Suppressor macrophage treated with lipopolysaccharide for 1 hour (primary cell): ENCODE measurements at regions not wholly inside any gene's neighbourhood (a gene's known extent, or its start where the extent isn't known, plus 50 kb on each side); places are given as distances from the start of the nearest gene placed in this dataset.

ENCODE experiments used
- DNase-seq, 3 donors: peaks; one replicate each; pipeline ENCODE4 v3.0.0-alpha.2; 2020 to 2022

GRCh38 chr22:47811971-47812370 lies 1049.5 kb downstream of the TBC1D22A start:
- no peak for DNase-seq

- DNase-seq: no peak
These were observed 1048.4 kb downstream of the TBC1D22A start for GRCh38 chr22:47810505-47811500.

- no peak for DNase-seq
These were observed 1046.6 kb downstream of the TBC1D22A start for GRCh38 chr22:47808886-47809620.

- DNase-seq: no peak
These were observed 1045.8 kb downstream of the TBC1D22A start for GRCh38 chr22:47808236-47808635.

- no peak for DNase-seq
These were observed 1045.1 kb downstream of the TBC1D22A start for GRCh38 chr22:47807506-47807905.

GRCh38 chr22:47806894-47807293 lies 1044.4 kb downstream of the TBC1D22A start:
- no peak for DNase-seq

- DNase-seq: no peak
These were observed 1043.0 kb downstream of the TBC1D22A start for GRCh38 chr22:47805394-47805935.

- DNase-seq: no peak
These were observed 1041.8 kb downstream of the TBC1D22A start for GRCh38 chr22:47804281-47804680.

GRCh38 chr22:47802421-47802820 lies 1040.0 kb downstream of the TBC1D22A start:
- no peak for DNase-seq

GRCh38 chr22:47801541-47802245 lies 1039.2 kb downstream of the TBC1D22A start:
- no peak for DNase-seq

GRCh38 chr22:47798229-47798628 lies 1035.8 kb downstream of the TBC1D22A start:
- DNase-seq: no peak

- no peak for DNase-seq
These were observed 1035.0 kb downstream of the TBC1D22A start for GRCh38 chr22:47797342-47797945.

- DNase-seq: no peak
These were observed 1033.9 kb downstream of the TBC1D22A start for GRCh38 chr22:47796128-47796908.

- DNase-seq: no peak
These were observed 1033.2 kb downstream of the TBC1D22A start for GRCh38 chr22:47795477-47796127.

GRCh38 chr22:47794851-47795250 lies 1032.4 kb downstream of the TBC1D22A start:
- no peak for DNase-seq

GRCh38 chr22:47793304-47794101 lies 1031.1 kb downstream of the TBC1D22A start:
- no peak for DNase-seq

- no peak for DNase-seq
These were observed 1026.7 kb downstream of the TBC1D22A start for GRCh38 chr22:47789171-47789570.

- DNase-seq: no peak
These were observed 1026.0 kb downstream of the TBC1D22A start for GRCh38 chr22:47788461-47788860.

GRCh38 chr22:47787501-47788227 lies 1025.2 kb downstream of the TBC1D22A start:
- DNase-seq: no peak
